HEK293 (cell line): ENCODE measurements at regions not wholly inside any gene's neighbourhood (a gene's known extent, or its start where the extent isn't known, plus 50 kb on each side); places are given as distances from the start of the nearest gene placed in this dataset.

ENCODE experiments used
- CTCF ChIP-seq: fragments of 450-650 bp; formaldehyde crosslinking; IDR thresholded peaks from 2 replicates; pipeline ENCODE4 v1.5.1; 2016; ENCODE audit warnings: missing biosample characterization, missing genetic modification characterization
- ZNF610 ChIP-seq: fragments of 450-650 bp; formaldehyde crosslinking; IDR thresholded peaks from 2 replicates; pipeline ENCODE4 v1.5.1; 2016; ENCODE audit warnings: missing biosample characterization, missing genetic modification characterization, borderline replicate concordance
- ZNF704 ChIP-seq: fragments of 450-650 bp; formaldehyde crosslinking; IDR thresholded peaks from 2 replicates; pipeline ENCODE4 v1.5.1; 2016; ENCODE audit warnings: missing biosample characterization, missing genetic modification characterization

- TF ChIP-seq ZNF704 (tag by site-specific recombination): no peak
- no peak for TF ChIP-seq ZNF610 (tag by site-specific recombination)
- no peak for TF ChIP-seq CTCF (tag by site-specific recombination)
Measured at GRCh38 chr6:145090801-145091585, 644.3 kb downstream of the EPM2A start.
